Parathyroid adenoma (tissue), 2 donors: ENCODE measurements at regions not wholly inside any gene's neighbourhood (a gene's known extent, or its start where the extent isn't known, plus 50 kb on each side); places are given as distances from the start of the nearest gene placed in this dataset.

ENCODE experiments used
- H2AFZ ChIP-seq: fragments of 300-600 bp; sonication (generic); one replicate; pipeline ENCODE4 v1.7.0; 2017; ENCODE audit warnings: antibody characterized with exemption, mild to moderate bottlenecking
- H3K27ac ChIP-seq: fragments of 300-600 bp; sonication (generic); one replicate; pipeline ENCODE4 v1.7.0; 2017
- H3K27me3 ChIP-seq: fragments of 300-600 bp; sonication (generic); one replicate; pipeline ENCODE4 v1.7.0; 2017; ENCODE audit warnings: low read length; ENCODE audit not compliant: control insufficient read depth, insufficient read depth
- H3K36me3 ChIP-seq: fragments of 300-600 bp; sonication (generic); one replicate; pipeline ENCODE4 v1.7.0; 2017; ENCODE audit warnings: low read length; ENCODE audit not compliant: control insufficient read depth, insufficient read depth
- H3K4me1 ChIP-seq: fragments of 300-600 bp; sonication (generic); one replicate; pipeline ENCODE4 v1.7.0; 2017; ENCODE audit warnings: control low read depth
- H3K4me2 ChIP-seq: fragments of 300-600 bp; sonication (generic); one replicate; pipeline ENCODE4 v1.7.0; 2017; ENCODE audit warnings: low read length
- H3K4me3 ChIP-seq: fragments of 300-600 bp; sonication (generic); one replicate; pipeline ENCODE4 v1.7.0; 2017; ENCODE audit warnings: low read depth, low read length
- H3K79me2 ChIP-seq: fragments of 300-600 bp; sonication (generic); one replicate; pipeline ENCODE4 v1.7.0; 2017; ENCODE audit warnings: control low read depth
- H3K9ac ChIP-seq: fragments of 300-600 bp; sonication (generic); one replicate; pipeline ENCODE4 v1.7.0; 2017; ENCODE audit warnings: mild to moderate bottlenecking
- H3K9me3 ChIP-seq: fragments of 300-600 bp; sonication (generic); one replicate; pipeline ENCODE4 v1.7.0; 2017; ENCODE audit warnings: low read length; ENCODE audit not compliant: control insufficient read depth
- TF ChIP-seq, protein P1 (sequence below): fragments of 300-600 bp; sonication (generic); IDR thresholded peaks from one replicate; pipeline ENCODE4 v1.7.0; 2017; ENCODE audit warnings: antibody characterized with exemption, mild to moderate bottlenecking
- donor health status: primary hyperparathyroidism.

GRCh38 chr9:107898761-107899160, 409.2 kb upstream of the KLF4 start:
- TF ChIP-seq, protein P1, sequence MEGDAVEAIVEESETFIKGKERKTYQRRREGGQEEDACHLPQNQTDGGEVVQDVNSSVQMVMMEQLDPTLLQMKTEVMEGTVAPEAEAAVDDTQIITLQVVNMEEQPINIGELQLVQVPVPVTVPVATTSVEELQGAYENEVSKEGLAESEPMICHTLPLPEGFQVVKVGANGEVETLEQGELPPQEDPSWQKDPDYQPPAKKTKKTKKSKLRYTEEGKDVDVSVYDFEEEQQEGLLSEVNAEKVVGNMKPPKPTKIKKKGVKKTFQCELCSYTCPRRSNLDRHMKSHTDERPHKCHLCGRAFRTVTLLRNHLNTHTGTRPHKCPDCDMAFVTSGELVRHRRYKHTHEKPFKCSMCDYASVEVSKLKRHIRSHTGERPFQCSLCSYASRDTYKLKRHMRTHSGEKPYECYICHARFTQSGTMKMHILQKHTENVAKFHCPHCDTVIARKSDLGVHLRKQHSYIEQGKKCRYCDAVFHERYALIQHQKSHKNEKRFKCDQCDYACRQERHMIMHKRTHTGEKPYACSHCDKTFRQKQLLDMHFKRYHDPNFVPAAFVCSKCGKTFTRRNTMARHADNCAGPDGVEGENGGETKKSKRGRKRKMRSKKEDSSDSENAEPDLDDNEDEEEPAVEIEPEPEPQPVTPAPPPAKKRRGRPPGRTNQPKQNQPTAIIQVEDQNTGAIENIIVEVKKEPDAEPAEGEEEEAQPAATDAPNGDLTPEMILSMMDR = no peak
- Histone ChIP-seq H2AFZ (no peak overlapping the region), H3K4me1 (no peaks in the 10 kb centered on the region), H3K27me3 (no peaks in the 10 kb centered on the region), H3K9ac (no peak overlapping the region), H3K9me3 (no peaks in the 10 kb centered on the region), H3K27ac (no peak overlapping the region), H3K4me3 (no peak overlapping the region), H3K36me3 (no peaks in the 10 kb centered on the region), H3K79me2 (no peaks in the 10 kb centered on the region), H3K4me2 (no peak overlapping the region)

- no peak overlapping the region for H3K4me2 ChIP-seq
- no peaks in the 10 kb centered on the region for H3K27me3 ChIP-seq
- H3K4me3 ChIP-seq = no peak overlapping the region
- no peak overlapping the region for H3K9ac ChIP-seq
- no peaks in the 10 kb centered on the region for H3K4me1 ChIP-seq
- TF ChIP-seq, protein P1 = no peak
- H3K36me3 ChIP-seq = no peaks in the 10 kb centered on the region
- no peak overlapping the region for H3K27ac ChIP-seq
- H2AFZ ChIP-seq = no peak overlapping the region
- H3K9me3 ChIP-seq = no peaks in the 10 kb centered on the region
- no peaks in the 10 kb centered on the region for H3K79me2 ChIP-seq
These were observed 407.0 kb upstream of the KLF4 start for GRCh38 chr9:107896544-107896943.

- Histone ChIP-seq H3K9ac (no peak overlapping the region), H2AFZ (no peak overlapping the region), H3K4me3 (no peak overlapping the region), H3K4me1 (no peaks in the 10 kb centered on the region), H3K9me3 (no peaks in the 10 kb centered on the region), H3K79me2 (no peaks in the 10 kb centered on the region), H3K36me3 (no peaks in the 10 kb centered on the region), H3K27ac (no peak overlapping the region), H3K27me3 (no peaks in the 10 kb centered on the region), H3K4me2 (no peak overlapping the region)
- TF ChIP-seq, protein P1 = no peak
These were observed 406.0 kb upstream of the KLF4 start for GRCh38 chr9:107895501-107896001.

- H3K4me1 ChIP-seq = no peaks in the 10 kb centered on the region
- H2AFZ ChIP-seq = no peak overlapping the region
- no peaks in the 10 kb centered on the region for H3K27me3 ChIP-seq
- no peak overlapping the region for H3K27ac ChIP-seq
- no peak overlapping the region for H3K4me3 ChIP-seq
- no peaks in the 10 kb centered on the region for H3K79me2 ChIP-seq
- no peaks in the 10 kb centered on the region for H3K9me3 ChIP-seq
- H3K36me3 ChIP-seq = no peaks in the 10 kb centered on the region
- H3K9ac ChIP-seq = no peak overlapping the region
- no peak overlapping the region for H3K4me2 ChIP-seq
- TF ChIP-seq, protein P1 = no peak
These were observed 405.1 kb upstream of the KLF4 start for GRCh38 chr9:107894572-107895261.

GRCh38 chr9:107890921-107891465, 401.4 kb upstream of the KLF4 start:
- Histone ChIP-seq H3K4me3 (no peak overlapping the region), H3K9me3 (no peaks in the 10 kb centered on the region), H2AFZ (no peak overlapping the region), H3K36me3 (no peaks in the 10 kb centered on the region), H3K79me2 (no peaks in the 10 kb centered on the region), H3K9ac (no peak overlapping the region), H3K27ac (no peak overlapping the region), H3K4me2 (no peak overlapping the region), H3K4me1 (no peaks in the 10 kb centered on the region), H3K27me3 (no peaks in the 10 kb centered on the region)
- TF ChIP-seq, protein P1 = no peak
